Left colon (tissue), 2 donors: ENCODE measurements at regions not wholly inside any gene's neighbourhood (a gene's known extent, or its start where the extent isn't known, plus 50 kb on each side); places are given as distances from the start of the nearest gene placed in this dataset.
"Not testable (repeated sequence)": the region's sequence is repeated elsewhere in the genome, so short reads cannot be mapped to it uniquely, and the experiment has no call there.

Experiments used
- ATAC-seq: fragments of 200-7000 bp; cut with Tn5 transposase; one replicate; pipeline ENCODE4 v1.9.1; 2020; ENCODE audit warnings: mild to moderate bottlenecking, moderate library complexity
- DNase-seq, 2 donors: peaks; one replicate each; pipeline ENCODE4 v3.0.0-alpha.2; 2020
- intact Hi-C, 2 donors: fragments of 100-400 bp; cut with DNase I in 1 of 2; cut with micrococcal nuclease in 1 of 2; formaldehyde crosslinking; loops; one replicate each; pipeline versions ENCODE4 v1.11.2 to v1.14.0; 2022; cut with DNase I, micrococcal nuclease
- donor health status: DM: no; HTN: no; CAD: no.
- donor health status: DM: yes; HTN: yes; CAD: no.

GRCh38 chr11:97880209-97880608, 1140.5 kb upstream of the CNTN5 start:
- intact Hi-C loops, result no loop called here
- ATAC-seq (no peak), DNase-seq (no peak)

GRCh38 chr11:97883086-97883485, 1137.7 kb upstream of the CNTN5 start:
- intact Hi-C loops, result no loop called here
- DNase-seq, result no peak
- ATAC-seq, result no peak

GRCh38 chr11:97888641-97889040, 1132.1 kb upstream of the CNTN5 start:
- intact Hi-C loops, result no loop called here
- ATAC-seq, result no peak
- DNase-seq, result no peak

DNA sequence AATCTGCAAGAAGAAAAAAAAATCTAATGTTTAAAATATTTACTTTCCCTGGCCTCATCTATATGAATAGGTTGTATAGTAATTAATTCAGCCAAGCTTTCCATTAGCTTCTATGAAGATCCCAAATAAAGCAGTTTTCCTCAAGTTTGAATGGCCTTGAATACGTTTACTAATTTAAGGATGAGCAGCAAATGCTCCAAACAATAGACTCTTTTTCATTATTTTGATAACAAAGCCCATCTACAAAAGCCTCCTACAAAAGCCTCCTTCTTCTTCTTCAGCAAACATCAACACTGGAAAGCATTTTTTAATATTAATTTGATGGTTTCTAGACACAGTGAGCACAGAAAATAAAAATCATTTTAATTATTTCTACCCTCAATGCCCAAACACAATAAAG, 1130.3 kb upstream of the CNTN5 start:
- DNase-seq, result no peak
- ATAC-seq, result no peak
- intact Hi-C loops, result no loop called here

GRCh38 chr11:97893612-97894011, 1127.1 kb upstream of the CNTN5 start:
- ATAC-seq, result no peak
- DNase-seq, result no peak
- intact Hi-C loops, result no loop called here

DNA sequence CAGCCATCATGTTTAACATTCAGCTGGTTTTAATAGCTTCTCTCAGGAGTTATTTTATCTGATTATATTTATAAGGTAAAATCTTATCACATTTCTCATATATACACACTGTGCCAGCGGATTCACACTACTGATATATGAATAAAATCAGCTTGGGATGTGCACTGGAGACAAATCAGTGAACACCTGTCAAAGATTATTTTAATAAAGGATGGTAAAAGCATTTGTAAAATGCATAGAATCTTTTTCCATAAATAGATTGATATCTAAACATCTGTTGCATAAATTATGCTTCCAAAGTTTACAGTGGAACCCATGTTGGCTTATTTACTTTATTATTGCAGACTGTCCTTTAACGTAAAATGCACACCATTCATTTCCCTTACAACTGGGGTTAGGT, 1125.8 kb upstream of the CNTN5 start:
- ATAC-seq, result no peak
- no peak for DNase-seq
- intact Hi-C loops, result no loop called here

- DNase-seq (no peak), ATAC-seq (no peak)
- intact Hi-C loops, result no loop called here
Observed at GRCh38 chr11:97895572-97895971, 1125.2 kb upstream of the CNTN5 start.

DNA sequence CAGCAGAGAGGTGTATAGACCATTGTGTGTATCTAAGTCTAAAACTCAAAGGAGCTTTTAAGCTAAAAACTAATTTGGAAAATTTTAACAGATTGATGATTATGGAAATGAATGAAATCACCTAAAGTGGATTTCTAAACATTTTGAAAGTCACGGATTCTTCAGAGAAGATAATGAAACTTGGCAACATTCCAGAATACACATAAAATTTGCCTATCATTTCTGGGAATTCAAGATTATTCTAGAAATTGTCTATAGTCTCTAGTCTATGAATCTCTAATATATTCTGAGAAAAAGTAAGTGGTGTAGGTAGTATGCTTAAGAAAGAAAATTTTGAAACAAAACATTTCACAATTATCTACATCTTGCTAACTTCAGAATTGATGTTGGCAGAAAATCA, 1117.9 kb upstream of the CNTN5 start:
- intact Hi-C loops, result no loop called here
- ATAC-seq (no peak), DNase-seq (no peak)

DNA sequence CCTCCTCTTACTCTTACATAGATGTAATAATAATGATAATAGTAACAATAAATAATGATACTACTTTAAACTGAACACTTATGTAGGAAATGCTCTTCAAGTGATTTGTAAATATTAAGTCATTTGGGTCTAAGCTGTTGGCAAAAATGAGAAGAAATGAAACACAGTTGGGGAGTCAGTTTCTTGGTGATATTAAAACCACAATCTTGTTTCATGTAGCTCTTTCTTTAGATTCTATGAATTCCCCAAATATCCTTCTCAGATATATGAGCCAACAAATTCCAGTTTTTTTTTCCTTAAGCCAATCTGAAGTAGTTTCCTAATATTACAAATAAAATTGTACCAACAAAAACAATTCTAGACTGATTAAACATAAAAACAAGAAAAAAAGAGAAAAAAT, 1115.6 kb upstream of the CNTN5 start:
- no peak for DNase-seq
- ATAC-seq, result no peak
- intact Hi-C loops, result no loop called here

DNA sequence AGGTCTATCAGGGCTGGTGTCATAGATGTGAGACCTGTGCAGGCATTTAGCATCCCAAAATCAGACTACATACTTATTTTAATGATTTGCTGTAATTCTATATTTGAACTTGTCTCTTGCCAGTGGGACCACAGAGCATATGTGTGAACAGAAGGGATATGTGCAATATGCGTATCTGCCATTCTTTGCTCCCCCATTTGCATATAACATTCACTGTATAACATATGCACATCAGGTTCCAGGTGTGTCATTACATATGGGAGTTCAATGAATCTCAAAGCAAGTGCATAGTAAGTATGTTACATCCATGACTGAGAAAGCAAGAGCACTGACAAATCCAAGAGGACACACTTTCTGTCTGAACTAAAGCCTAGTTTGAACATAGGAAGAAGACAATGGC, 1115.1 kb upstream of the CNTN5 start:
- ATAC-seq (no peak), DNase-seq (no peak)
- intact Hi-C loops, result no loop called here

- DNase-seq, result no peak
- intact Hi-C loops, result no loop called here
- no peak for ATAC-seq
Observed at GRCh38 chr11:97908354-97908753, 1112.4 kb upstream of the CNTN5 start.

- intact Hi-C loops, result no loop called here
- ATAC-seq (no peak), DNase-seq (no peak)
Observed at GRCh38 chr11:97909614-97910399, 1110.9 kb upstream of the CNTN5 start.

DNA sequence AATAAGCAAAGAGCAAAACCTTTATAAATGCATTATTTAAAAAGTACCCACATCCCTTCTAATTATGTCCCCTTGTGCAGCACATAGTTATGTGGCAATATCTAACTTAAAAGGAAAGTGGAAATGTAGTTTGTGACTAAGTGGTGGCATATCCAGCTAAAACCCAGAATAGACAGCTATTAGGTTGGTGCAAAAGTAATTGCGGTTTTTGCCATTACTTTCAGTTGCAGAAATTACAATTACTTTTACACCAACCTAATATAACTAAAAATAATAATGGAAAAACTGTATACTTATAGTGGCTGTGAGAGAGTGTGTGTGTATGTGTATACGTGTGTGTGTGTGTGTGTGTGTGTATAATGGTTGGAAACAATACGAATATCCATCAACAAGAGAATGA, 1108.1 kb upstream of the CNTN5 start:
- intact Hi-C loops, result no loop called here
- DNase-seq, result no peak
- no peak for ATAC-seq

GRCh38 chr11:97922933-97923332, 1097.8 kb upstream of the CNTN5 start:
- intact Hi-C loops, ATAC-seq: not testable (repeated sequence)

GRCh38 chr11:97934572-97935208, 1086.1 kb upstream of the CNTN5 start:
- intact Hi-C loops, result no loop called here
- DNase-seq (no peak), ATAC-seq (no peak)

More at GRCh38 chr11:97922933-97923332, 1097.8 kb upstream of the CNTN5 start:
- DNase-seq, result not testable (repeated sequence)

DNA sequence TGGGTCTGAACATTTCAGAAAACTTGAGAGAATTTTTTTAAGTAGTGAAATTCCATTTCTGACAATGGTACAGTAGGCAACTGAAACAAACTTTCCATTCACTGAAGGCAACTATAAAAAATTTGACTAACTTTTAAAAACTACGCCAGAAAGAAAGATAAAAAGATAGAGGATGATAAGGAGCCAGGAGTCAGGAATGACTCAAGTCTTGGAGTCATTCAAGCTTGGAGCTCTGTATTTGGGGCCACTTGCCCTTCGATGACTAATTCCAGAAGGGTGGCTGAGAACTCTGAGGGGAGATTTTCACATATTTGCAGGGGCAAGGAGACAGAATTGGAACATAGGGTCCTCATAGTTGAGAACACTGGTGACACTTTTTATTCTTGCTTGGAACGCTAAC, 1083.2 kb upstream of the CNTN5 start:
- ATAC-seq, result no peak
- intact Hi-C loops, result no loop called here

DNA sequence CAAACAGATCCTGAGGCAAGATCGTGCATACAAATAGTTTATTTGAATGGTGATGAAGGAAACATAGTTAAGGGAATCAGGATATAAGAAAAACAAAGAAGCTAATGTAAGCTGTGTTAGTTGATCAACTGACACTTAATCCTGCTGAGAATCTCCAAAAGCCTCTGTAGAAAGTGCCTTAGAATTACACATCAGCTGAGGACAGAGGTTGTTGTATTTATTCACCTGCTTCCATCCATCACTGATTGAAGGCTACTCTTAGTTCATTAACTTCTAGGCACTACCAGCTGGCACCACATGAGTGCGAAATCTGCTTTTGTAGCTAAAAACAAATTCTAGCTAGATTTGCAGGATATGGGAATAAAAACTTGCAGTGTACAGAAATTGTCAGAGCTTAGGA, 1082.0 kb upstream of the CNTN5 start:
- DNase-seq (no peak), ATAC-seq (no peak)
- intact Hi-C loops, result no loop called here

More for the DNA sequence above, 1083.2 kb upstream of the CNTN5 start:
- no peak for DNase-seq

- intact Hi-C loops, result no loop called here
- DNase-seq (no peak), ATAC-seq (no peak)
Observed at GRCh38 chr11:97943493-97943892, 1077.3 kb upstream of the CNTN5 start.

GRCh38 chr11:97948793-97949192, 1072.0 kb upstream of the CNTN5 start:
- ATAC-seq, result no peak
- no peak for DNase-seq
- intact Hi-C loops, result no loop called here

GRCh38 chr11:97955595-97955994, 1065.2 kb upstream of the CNTN5 start:
- intact Hi-C loops, result no loop called here
- DNase-seq (no peak), ATAC-seq (no peak)

DNA sequence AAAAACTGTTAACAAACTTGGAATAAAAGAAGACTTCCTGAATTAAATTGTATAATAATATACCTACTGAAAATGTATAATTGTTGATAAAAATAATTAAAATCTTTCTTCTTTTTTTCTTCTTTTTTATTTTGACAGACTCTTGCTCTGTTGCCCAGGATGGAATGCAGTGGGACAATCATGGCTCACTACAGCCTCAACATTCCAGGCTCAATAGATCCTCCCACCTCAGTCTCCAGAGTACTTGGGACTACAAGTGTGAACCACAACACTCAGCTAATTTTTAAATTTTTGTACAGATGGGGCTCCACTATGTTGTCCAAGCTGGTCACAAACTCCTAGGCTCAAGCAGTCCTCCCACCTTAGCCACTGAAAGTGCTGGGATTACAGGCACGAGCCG, 1063.8 kb upstream of the CNTN5 start:
- ATAC-seq, result no peak
- no peak for DNase-seq
- intact Hi-C loops, result no loop called here
